Endothelial cell of umbilical vein (primary cell): ENCODE measurements at regions not wholly inside any gene's neighbourhood (a gene's known extent, or its start where the extent isn't known, plus 50 kb on each side); places are given as distances from the start of the nearest gene placed in this dataset.

ENCODE experiments used
- CTCF ChIP-seq, 2 donors: IDR thresholded peaks; 1 replicate in 1 of 2; 2 replicates in 1 of 2; pipeline ENCODE4 v1.5.1; 2011; ENCODE audit warnings: low read length in 2 of 2, mild to moderate bottlenecking in 2 of 2, moderate library complexity in 2 of 2, control low read depth in 1 of 2, inconsistent platforms in 1 of 2, low read depth in 1 of 2; ENCODE audit not compliant: insufficient read depth in 1 of 2; ENCODE audit errors: extremely low read depth in 1 of 2
- EZH2 ChIP-seq: IDR thresholded peaks from 2 replicates; pipeline ENCODE4 v1.6.1; 2012; ENCODE audit warnings: borderline replicate concordance, low read depth, mild to moderate bottlenecking, moderate library complexity, low read length, inconsistent platforms; ENCODE audit not compliant: severe bottlenecking
- FOS ChIP-seq: IDR thresholded peaks from 2 replicates; pipeline ENCODE4 v1.6.1; 2011; ENCODE audit warnings: mild to moderate bottlenecking, low read length, moderate library complexity, borderline replicate concordance; ENCODE audit not compliant: insufficient read depth

- no peak for TF ChIP-seq CTCF (IDR thresholded peaks at IDR 0.05; ENCODE audit: extremely low read depth in 1 of 2, insufficient read depth in 1 of 2, low read depth in 1 of 2, low read length in 2 of 2)
- TF ChIP-seq FOS, result no peak
- no peak for TF ChIP-seq EZH2
Measured at GRCh38 chr1:62995173-62995572, 211.2 kb downstream of the ATG4C start.
